HAP-1 (cell line): ENCODE measurements at regions not wholly inside any gene's neighbourhood (a gene's known extent, or its start where the extent isn't known, plus 50 kb on each side); places are given as distances from the start of the nearest gene placed in this dataset.
A peak's percentile ranks its signal among the peaks of the same experiment; 100 is the strongest.

Experiments
- DNase-seq, 2 experiments: peaks; one replicate each; pipeline ENCODE4 v3.0.0-alpha.2; 2016 to 2020; ENCODE audit warnings: low spot score in 2 of 2
- H3K27me3 ChIP-seq: fragments of 250-450 bp; sonication (Bioruptor Pico); 2 replicates; pipeline ENCODE4 v1.5.1; 2020; ENCODE audit warnings: low read depth, mild to moderate bottlenecking, moderate library complexity
- H3K36me3 ChIP-seq: fragments of 250-450 bp; sonication (Bioruptor Pico); replicated peaks from 2 replicates; pipeline ENCODE4 v1.5.1; 2020; ENCODE audit warnings: mild to moderate bottlenecking
- H3K4me1 ChIP-seq: fragments of 250-450 bp; sonication (Bioruptor Pico); 2 replicates; pipeline ENCODE4 v1.5.1; 2020; ENCODE audit warnings: mild to moderate bottlenecking
- H3K4me3 ChIP-seq: fragments of 250-450 bp; sonication (Bioruptor Pico); 2 replicates; pipeline ENCODE4 v1.5.1; 2020; ENCODE audit warnings: mild to moderate bottlenecking, moderate library complexity
- H3K9me3 ChIP-seq: fragments of 250-450 bp; sonication (Bioruptor Pico); 2 replicates; pipeline ENCODE4 v1.5.1; 2020; ENCODE audit warnings: mild to moderate bottlenecking, moderate library complexity
- in situ Hi-C: fragments of 300-500 bp; cut with MboI; formaldehyde crosslinking; loops from 3 replicates; pipeline ENCODE4 v1.14.3; 2020; ENCODE audit warnings: low sequenced_read_pairs, inconsistent platforms, mixed read lengths

GRCh38 chr7:21023841-21024484 is 237.3 kb upstream of the SP8 start:
- H3K27me3 ChIP-seq = no peaks in the 10 kb centered on the region
- in situ Hi-C loops = no loop called here
- no peak overlapping the region for H3K4me3 ChIP-seq
- no peaks in the 10 kb centered on the region for H3K36me3 ChIP-seq
- no peaks in the 10 kb centered on the region for H3K9me3 ChIP-seq
- no peak for DNase-seq
- peaks cover 9% of the 10 kb centered on the region for H3K4me1 ChIP-seq

DNA sequence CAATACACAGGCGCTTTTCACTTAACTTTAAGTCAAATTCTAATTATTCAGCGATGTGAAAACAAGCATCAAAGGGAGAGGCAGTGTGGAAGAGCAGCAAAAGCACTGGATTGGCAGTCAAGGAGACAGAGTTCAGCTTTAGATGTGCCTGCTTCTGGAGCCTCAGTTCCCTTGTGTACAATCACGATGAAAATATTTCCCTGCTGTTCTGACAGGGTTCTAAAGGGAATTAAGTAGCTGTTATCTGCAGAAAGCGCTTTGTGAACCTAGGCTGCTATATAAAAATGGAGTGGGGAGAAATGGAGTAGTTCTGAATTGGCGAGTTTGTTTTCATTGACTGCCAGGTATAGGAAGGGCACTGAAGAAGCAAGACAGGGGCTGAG is 237.8 kb upstream of the SP8 start:
- H3K9me3 ChIP-seq = no peaks in the 10 kb centered on the region
- peaks cover 14% of the 10 kb centered on the region for H3K4me1 ChIP-seq
- H3K36me3 ChIP-seq = no peaks in the 10 kb centered on the region
- H3K27me3 ChIP-seq = no peaks in the 10 kb centered on the region
- in situ Hi-C loops = no loop called here
- no peak overlapping the region for H3K4me3 ChIP-seq
- no peak for DNase-seq

GRCh38 chr7:21028186-21028585 is 241.5 kb upstream of the SP8 start:
- Histone ChIP-seq H3K4me1 (peaks cover 30% of the 10 kb centered on the region), H3K4me3 (no peak overlapping the region), H3K27me3 (no peaks in the 10 kb centered on the region), H3K36me3 (no peaks in the 10 kb centered on the region), H3K9me3 (no peaks in the 10 kb centered on the region)
- DNase-seq = peak in 1 of 2 experiments; percentile 19
- in situ Hi-C loops = no loop called here

DNA sequence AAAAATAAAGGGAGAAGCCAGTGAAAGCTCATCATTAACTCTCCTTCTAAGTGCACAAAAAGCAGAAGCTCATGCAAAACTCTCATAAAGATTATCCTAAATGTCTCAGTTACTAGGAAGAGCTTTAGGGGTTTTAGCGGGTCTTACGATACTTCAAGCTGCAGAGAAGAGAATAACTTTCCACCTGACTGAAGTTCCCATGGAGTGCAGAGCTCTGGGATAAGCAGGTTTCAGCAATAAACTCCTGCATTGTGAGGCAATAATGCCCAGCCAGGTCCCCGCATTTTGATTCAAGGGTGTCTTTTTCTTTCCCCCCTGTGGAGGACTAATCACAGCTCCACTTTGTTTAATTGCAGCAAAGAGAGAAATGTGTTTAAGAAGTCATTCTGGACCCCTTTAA is 241.9 kb upstream of the SP8 start:
- Histone ChIP-seq H3K36me3 (no peaks in the 10 kb centered on the region), H3K9me3 (no peaks in the 10 kb centered on the region), H3K4me3 (no peak overlapping the region), H3K4me1 (peaks cover 30% of the 10 kb centered on the region), H3K27me3 (no peaks in the 10 kb centered on the region)
- peak; percentile 25 to 36 for DNase-seq
- in situ Hi-C loops = no loop called here

- Histone ChIP-seq H3K9me3 (no peaks in the 10 kb centered on the region), H3K4me1 (peaks cover 30% of the 10 kb centered on the region), H3K4me3 (no peak overlapping the region), H3K27me3 (no peaks in the 10 kb centered on the region), H3K36me3 (no peaks in the 10 kb centered on the region)
- DNase-seq = peak; percentile 15 to 16
- in situ Hi-C loops = no loop called here
Measured at GRCh38 chr7:21029006-21029405, 242.3 kb upstream of the SP8 start.

DNA sequence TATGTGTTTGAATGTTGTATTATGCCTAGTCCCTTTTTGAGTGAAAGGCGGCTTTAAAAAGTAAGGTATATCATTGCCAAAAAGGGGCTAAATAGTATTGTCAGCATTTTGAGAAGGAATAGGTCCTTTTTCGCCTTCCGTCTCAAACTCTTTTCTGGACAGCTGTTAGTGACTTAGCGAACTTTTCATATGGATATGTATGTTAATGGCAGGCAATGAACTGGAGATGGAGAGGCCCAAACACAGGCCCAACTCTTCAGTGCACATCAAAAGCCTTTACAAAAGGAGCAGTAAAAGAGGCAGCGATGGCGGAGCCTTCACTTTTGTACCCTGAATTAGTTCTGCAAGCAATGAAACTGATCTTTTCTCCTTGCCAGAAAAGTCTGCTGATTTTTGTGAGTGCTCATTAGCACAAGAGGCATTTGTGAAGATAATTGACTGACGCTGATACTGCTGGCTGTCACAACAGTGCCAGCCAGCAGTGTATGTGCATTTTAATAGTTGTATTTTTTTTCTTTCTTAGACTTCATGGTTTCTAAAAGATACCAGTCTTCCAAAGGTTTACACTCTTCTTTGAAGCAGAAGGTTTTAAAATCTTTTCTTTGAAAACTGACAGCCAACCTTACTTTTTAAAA is 243.7 kb upstream of the SP8 start:
- no peaks in the 10 kb centered on the region for H3K9me3 ChIP-seq
- H3K4me3 ChIP-seq = no peak overlapping the region
- DNase-seq = peak; percentile 79 to 94
- in situ Hi-C loops = no loop called here
- H3K36me3 ChIP-seq = no peaks in the 10 kb centered on the region
- no peaks in the 10 kb centered on the region for H3K27me3 ChIP-seq
- H3K4me1 ChIP-seq = peaks cover 30% of the 10 kb centered on the region

GRCh38 chr7:21041252-21041651 is 254.6 kb upstream of the SP8 start:
- peaks cover 6% of the 10 kb centered on the region for H3K27me3 ChIP-seq
- H3K9me3 ChIP-seq = no peaks in the 10 kb centered on the region
- H3K36me3 ChIP-seq = no peaks in the 10 kb centered on the region
- H3K4me3 ChIP-seq = no peak overlapping the region
- peaks cover 16% of the 10 kb centered on the region for H3K4me1 ChIP-seq
- no peak for DNase-seq
- in situ Hi-C loops = no loop called here

- DNase-seq = peak in 1 of 2 experiments; percentile 48
- Histone ChIP-seq H3K4me3 (no peak overlapping the region), H3K9me3 (no peaks in the 10 kb centered on the region), H3K27me3 (peaks cover 6% of the 10 kb centered on the region), H3K4me1 (peaks cover 16% of the 10 kb centered on the region), H3K36me3 (no peaks in the 10 kb centered on the region)
- in situ Hi-C loops = no loop called here
Measured at GRCh38 chr7:21041666-21042065, 255.0 kb upstream of the SP8 start.

DNA sequence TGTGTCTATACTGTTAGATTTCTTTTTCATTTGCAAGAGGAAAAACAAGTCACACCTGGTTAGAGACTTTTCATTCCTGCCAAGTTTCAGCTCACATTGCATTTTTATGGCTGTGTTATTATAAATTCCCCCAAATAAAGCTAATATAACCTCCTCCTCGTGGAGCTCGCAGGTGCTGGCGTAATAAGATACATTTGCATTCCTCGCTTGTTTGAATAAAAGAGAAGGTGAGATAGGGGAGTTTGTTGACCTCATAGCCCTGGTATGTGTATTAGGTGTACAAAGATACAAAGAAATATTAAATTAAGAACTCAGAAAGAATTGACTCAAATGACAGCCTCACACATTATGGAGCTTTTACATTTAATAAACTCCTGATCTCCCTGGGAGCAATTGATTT is 257.7 kb upstream of the SP8 start:
- in situ Hi-C loops = no loop called here
- peaks cover 16% of the 10 kb centered on the region for H3K4me1 ChIP-seq
- H3K9me3 ChIP-seq = no peaks in the 10 kb centered on the region
- peaks cover 6% of the 10 kb centered on the region for H3K27me3 ChIP-seq
- H3K36me3 ChIP-seq = no peaks in the 10 kb centered on the region
- DNase-seq = no peak
- H3K4me3 ChIP-seq = no peak overlapping the region

GRCh38 chr7:21044913-21045568 is 258.4 kb upstream of the SP8 start:
- H3K4me3 ChIP-seq = no peak overlapping the region
- in situ Hi-C loops = no loop called here
- peaks cover 6% of the 10 kb centered on the region for H3K27me3 ChIP-seq
- no peaks in the 10 kb centered on the region for H3K9me3 ChIP-seq
- H3K4me1 ChIP-seq = peaks cover 16% of the 10 kb centered on the region
- peak; percentile 51 to 93 for DNase-seq
- H3K36me3 ChIP-seq = no peaks in the 10 kb centered on the region

DNA sequence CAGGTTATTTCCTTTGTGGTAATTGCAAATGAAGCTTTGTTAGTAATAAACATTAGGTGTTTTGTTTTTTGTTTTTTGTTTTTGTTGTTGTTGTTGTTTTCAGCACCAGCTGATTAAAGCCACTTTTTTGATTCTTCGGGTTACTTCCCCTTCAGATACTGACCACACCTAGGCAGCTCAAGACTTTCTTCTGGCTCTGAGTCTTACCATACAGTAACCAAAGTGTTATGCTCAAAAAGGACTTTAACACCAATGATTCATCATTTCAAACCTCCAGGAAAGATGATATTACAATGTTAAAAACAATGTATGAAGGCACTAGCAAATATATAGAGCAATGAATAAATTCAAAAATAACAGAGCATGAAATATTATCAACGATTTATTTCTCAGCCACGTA is 265.2 kb upstream of the SP8 start:
- no peaks in the 10 kb centered on the region for H3K27me3 ChIP-seq
- no peak for DNase-seq
- in situ Hi-C loops = no loop called here
- H3K9me3 ChIP-seq = no peaks in the 10 kb centered on the region
- no peaks in the 10 kb centered on the region for H3K4me1 ChIP-seq
- H3K4me3 ChIP-seq = no peak overlapping the region
- H3K36me3 ChIP-seq = no peaks in the 10 kb centered on the region

- no peaks in the 10 kb centered on the region for H3K36me3 ChIP-seq
- in situ Hi-C loops = no loop called here
- H3K9me3 ChIP-seq = no peaks in the 10 kb centered on the region
- H3K4me3 ChIP-seq = no peak overlapping the region
- DNase-seq = no peak
- H3K4me1 ChIP-seq = no peaks in the 10 kb centered on the region
- H3K27me3 ChIP-seq = 0 out of 2 replicates have a peak, but pooled peaks cover 3% of the 10 kb centered on the region
Measured at GRCh38 chr7:21054427-21055112, 267.9 kb upstream of the SP8 start.

GRCh38 chr7:21059069-21059468 is 272.4 kb upstream of the SP8 start:
- in situ Hi-C loops = no loop called here
- no peaks in the 10 kb centered on the region for H3K9me3 ChIP-seq
- H3K27me3 ChIP-seq = 0 out of 2 replicates have a peak, but pooled peaks cover 3% of the 10 kb centered on the region
- DNase-seq = no peak
- no peak overlapping the region for H3K4me3 ChIP-seq
- H3K36me3 ChIP-seq = no peaks in the 10 kb centered on the region
- H3K4me1 ChIP-seq = no peaks in the 10 kb centered on the region

GRCh38 chr7:21063106-21063505 is 276.4 kb upstream of the SP8 start:
- Histone ChIP-seq H3K4me3 (no peak overlapping the region), H3K4me1 (no peaks in the 10 kb centered on the region), H3K9me3 (no peaks in the 10 kb centered on the region), H3K36me3 (no peaks in the 10 kb centered on the region), H3K27me3 (no peaks in the 10 kb centered on the region)
- in situ Hi-C loops = no loop called here
- no peak for DNase-seq
